ENCODE measurements at regions not wholly inside any gene's neighbourhood (a gene's known extent, or its start where the extent isn't known, plus 50 kb on each side); places are given as distances from the start of the nearest gene placed in this dataset.

DNA sequence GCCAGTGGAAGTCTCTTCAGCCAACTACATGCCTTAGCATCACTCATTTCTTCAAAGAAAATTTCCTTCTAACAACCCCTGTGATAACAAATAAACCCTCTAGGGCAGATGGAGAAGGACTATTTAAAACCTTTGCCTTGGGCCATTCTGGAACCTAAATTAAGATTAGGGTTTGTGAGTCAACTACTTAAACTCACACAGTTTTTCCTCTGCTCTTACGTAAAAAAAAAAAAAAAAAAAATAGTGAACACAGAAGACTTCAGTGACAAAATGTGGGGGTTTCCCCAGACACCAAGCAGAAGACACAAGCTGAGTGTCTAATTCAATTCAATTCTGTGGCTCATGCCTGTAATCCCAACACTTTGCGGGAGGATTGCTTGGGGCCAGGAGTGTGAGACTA lies 65.8 kb upstream of the ERCC6L2 start:
- H3K27ac ChIP-seq (ENCODE audit: low read depth, low read length) = no peak overlapping the region
- no peak overlapping the region for H3K9ac ChIP-seq (ENCODE audit: low read length)
- no peaks in the 10 kb centered on the region for H3K27me3 ChIP-seq (ENCODE audit: control insufficient read depth, insufficient read depth, low read length)
- no peaks in the 10 kb centered on the region for H3K36me3 ChIP-seq (ENCODE audit: control insufficient read depth, insufficient read depth, low read length)
- H3K9me3 ChIP-seq (ENCODE audit: control insufficient read depth, insufficient read depth, low read depth, low read length) = no peaks in the 10 kb centered on the region
- H3K4me1 ChIP-seq (ENCODE audit: control insufficient read depth, insufficient read depth, low read length) = 0 out of 2 replicates have a peak, but pooled peaks cover 4% of the 10 kb centered on the region
- H3K4me3 ChIP-seq (ENCODE audit: low read depth, low read length) = no peak overlapping the region

DNA sequence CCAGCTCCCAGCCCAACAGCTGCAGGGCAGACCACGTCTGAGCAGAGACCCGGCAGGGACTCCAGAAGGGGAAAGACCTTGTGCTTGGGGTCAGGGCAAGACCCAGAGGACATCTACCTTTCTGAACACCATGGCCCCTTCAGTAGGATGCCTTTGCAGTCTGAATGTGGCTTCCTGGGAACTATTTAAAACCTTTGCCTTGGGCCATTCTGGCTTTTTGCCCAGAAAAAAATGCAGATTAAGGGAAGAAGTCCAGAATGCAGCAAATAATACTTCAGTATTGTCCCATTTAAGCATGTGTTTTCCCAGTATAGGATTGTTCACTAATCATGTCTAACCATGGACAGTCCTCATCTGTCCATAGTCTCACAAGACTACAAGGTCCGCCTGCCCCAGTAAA lies 67.5 kb upstream of the ERCC6L2 start:
- 0 out of 2 replicates have a peak, but pooled peaks cover 3% of the 10 kb centered on the region for H3K9me3 ChIP-seq (ENCODE audit: control insufficient read depth, insufficient read depth, low read depth, low read length)
- no peak overlapping the region for H3K4me3 ChIP-seq (ENCODE audit: low read depth, low read length)
- H3K4me1 ChIP-seq (ENCODE audit: control insufficient read depth, insufficient read depth, low read length) = 0 out of 2 replicates have a peak, but pooled peaks cover 4% of the 10 kb centered on the region
- H3K27me3 ChIP-seq (ENCODE audit: control insufficient read depth, insufficient read depth, low read length) = no peaks in the 10 kb centered on the region
- no peaks in the 10 kb centered on the region for H3K36me3 ChIP-seq (ENCODE audit: control insufficient read depth, insufficient read depth, low read length)
- no peak overlapping the region for H3K27ac ChIP-seq (ENCODE audit: low read depth, low read length)
- H3K9ac ChIP-seq (ENCODE audit: low read length) = no peak overlapping the region

DNA sequence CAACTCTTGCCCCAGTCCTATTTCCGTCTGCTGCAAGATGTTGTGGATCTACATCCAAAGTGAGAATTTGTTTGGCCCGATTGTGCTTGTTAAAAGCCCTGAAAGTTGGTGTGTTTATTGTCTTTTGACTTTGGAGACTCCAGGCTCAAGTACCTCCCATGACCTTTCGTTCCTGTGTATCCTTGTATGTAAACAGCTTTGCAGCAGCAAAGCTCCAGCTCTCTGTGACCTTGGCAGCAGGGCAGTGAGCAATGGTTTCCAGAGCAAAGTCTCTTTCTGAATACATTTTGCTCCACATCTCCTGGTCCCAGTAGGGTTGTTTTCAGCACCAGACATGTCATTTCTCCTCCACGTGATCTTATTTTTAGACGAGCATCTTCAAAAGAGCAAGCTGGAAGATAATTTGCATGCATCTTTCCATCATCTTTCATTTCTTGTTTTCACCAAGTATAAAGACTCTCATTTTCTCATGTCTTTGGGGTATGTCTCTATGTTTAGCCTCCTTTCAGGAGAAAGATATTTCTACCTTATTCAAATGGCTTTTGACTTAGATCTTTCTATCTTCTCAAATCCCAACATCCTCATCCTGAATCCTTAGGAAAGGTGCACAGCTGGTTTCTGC lies 68.1 kb upstream of the ERCC6L2 start:
- Histone ChIP-seq H3K9ac (ENCODE audit: low read length) (no peak overlapping the region), H3K36me3 (ENCODE audit: control insufficient read depth, insufficient read depth, low read length) (no peaks in the 10 kb centered on the region), H3K4me3 (ENCODE audit: low read depth, low read length) (no peak overlapping the region), H3K27me3 (ENCODE audit: control insufficient read depth, insufficient read depth, low read length) (no peaks in the 10 kb centered on the region), H3K9me3 (ENCODE audit: control insufficient read depth, insufficient read depth, low read depth, low read length) (0 out of 2 replicates have a peak, but pooled peaks cover 3% of the 10 kb centered on the region), H3K4me1 (ENCODE audit: control insufficient read depth, insufficient read depth, low read length) (0 out of 2 replicates have a peak, but pooled peaks cover 4% of the 10 kb centered on the region), H3K27ac (ENCODE audit: low read depth, low read length) (no peak overlapping the region)

DNA sequence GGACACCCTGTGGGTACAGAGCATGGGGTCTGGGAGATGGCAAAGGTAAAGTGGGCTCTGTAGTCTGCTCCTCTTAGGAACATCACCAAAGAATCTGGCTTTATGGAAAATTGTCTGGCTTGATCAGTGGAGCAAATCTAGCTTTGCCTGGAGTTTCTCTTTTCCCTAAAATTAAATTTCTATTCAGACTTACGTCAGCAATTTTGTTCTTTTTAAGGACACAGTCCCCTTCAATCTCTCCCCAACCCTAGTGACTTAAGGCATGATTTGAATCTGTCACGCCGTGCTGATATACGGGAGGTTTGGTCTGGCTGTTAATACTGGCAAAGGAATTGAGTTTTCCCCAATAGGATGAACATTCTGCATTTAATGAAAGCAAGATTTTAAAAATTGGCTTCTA lies 72.3 kb upstream of the ERCC6L2 start:
- Histone ChIP-seq H3K27me3 (ENCODE audit: control insufficient read depth, insufficient read depth, low read length) (no peaks in the 10 kb centered on the region), H3K9me3 (ENCODE audit: control insufficient read depth, insufficient read depth, low read depth, low read length) (0 out of 2 replicates have a peak, but pooled peaks cover 3% of the 10 kb centered on the region), H3K4me1 (ENCODE audit: control insufficient read depth, insufficient read depth, low read length) (0 out of 2 replicates have a peak, but pooled peaks cover 4% of the 10 kb centered on the region), H3K27ac (ENCODE audit: low read depth, low read length) (no peak overlapping the region), H3K4me3 (ENCODE audit: low read depth, low read length) (no peak overlapping the region), H3K9ac (ENCODE audit: low read length) (no peak overlapping the region), H3K36me3 (ENCODE audit: control insufficient read depth, insufficient read depth, low read length) (no peaks in the 10 kb centered on the region)

DNA sequence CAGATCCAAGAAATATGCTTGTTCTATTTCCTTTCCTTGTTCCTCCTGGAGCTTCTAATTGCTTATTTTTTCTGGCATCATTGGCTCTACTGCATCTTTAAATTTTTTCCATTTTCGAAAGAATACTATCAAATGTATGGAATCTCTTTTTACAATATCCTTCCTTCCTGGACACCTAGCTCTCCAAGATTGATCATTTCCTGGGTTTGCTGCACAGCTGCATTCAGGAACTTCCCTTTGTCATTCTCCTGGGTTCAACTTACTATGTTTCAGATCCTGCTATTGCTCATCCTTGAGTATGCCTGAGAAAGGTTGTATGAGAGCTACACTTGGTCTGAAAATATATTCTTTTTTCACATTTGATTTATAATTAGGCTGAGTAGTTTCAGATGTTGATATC lies 73.7 kb upstream of the ERCC6L2 start:
- Histone ChIP-seq H3K9me3 (ENCODE audit: control insufficient read depth, insufficient read depth, low read depth, low read length) (0 out of 2 replicates have a peak, but pooled peaks cover 3% of the 10 kb centered on the region), H3K36me3 (ENCODE audit: control insufficient read depth, insufficient read depth, low read length) (no peaks in the 10 kb centered on the region), H3K9ac (ENCODE audit: low read length) (no peak overlapping the region), H3K4me3 (ENCODE audit: low read depth, low read length) (no peak overlapping the region), H3K27me3 (ENCODE audit: control insufficient read depth, insufficient read depth, low read length) (no peaks in the 10 kb centered on the region), H3K4me1 (ENCODE audit: control insufficient read depth, insufficient read depth, low read length) (no peaks in the 10 kb centered on the region), H3K27ac (ENCODE audit: low read depth, low read length) (no peak overlapping the region)

DNA sequence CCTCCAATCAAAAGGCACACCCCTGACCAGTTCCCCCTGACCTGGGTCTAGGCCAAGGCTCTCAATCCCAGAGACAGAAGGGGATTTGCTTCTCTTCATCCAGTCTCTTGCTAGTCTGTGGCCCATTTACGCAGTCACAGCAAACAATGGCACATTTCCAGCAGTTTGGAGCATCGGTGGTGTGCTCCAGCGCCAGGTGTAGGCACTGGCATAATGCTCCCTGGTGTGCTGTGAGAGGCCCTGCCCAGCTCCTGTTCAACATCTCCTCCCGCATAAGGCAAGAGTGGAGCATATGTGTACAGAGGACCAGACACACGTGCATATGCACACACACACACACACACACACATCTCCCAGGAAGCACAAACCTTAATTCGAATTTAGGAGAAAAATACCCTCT lies 79.5 kb upstream of the ERCC6L2 start:
- no peaks in the 10 kb centered on the region for H3K27me3 ChIP-seq (ENCODE audit: control insufficient read depth, insufficient read depth, low read length)
- H3K9ac ChIP-seq (ENCODE audit: low read length) = no peak overlapping the region
- no peaks in the 10 kb centered on the region for H3K4me1 ChIP-seq (ENCODE audit: control insufficient read depth, insufficient read depth, low read length)
- no peak overlapping the region for H3K27ac ChIP-seq (ENCODE audit: low read depth, low read length)
- H3K4me3 ChIP-seq (ENCODE audit: low read depth, low read length) = no peak overlapping the region
- H3K9me3 ChIP-seq (ENCODE audit: control insufficient read depth, insufficient read depth, low read depth, low read length) = no peaks in the 10 kb centered on the region
- H3K36me3 ChIP-seq (ENCODE audit: control insufficient read depth, insufficient read depth, low read length) = no peaks in the 10 kb centered on the region

DNA sequence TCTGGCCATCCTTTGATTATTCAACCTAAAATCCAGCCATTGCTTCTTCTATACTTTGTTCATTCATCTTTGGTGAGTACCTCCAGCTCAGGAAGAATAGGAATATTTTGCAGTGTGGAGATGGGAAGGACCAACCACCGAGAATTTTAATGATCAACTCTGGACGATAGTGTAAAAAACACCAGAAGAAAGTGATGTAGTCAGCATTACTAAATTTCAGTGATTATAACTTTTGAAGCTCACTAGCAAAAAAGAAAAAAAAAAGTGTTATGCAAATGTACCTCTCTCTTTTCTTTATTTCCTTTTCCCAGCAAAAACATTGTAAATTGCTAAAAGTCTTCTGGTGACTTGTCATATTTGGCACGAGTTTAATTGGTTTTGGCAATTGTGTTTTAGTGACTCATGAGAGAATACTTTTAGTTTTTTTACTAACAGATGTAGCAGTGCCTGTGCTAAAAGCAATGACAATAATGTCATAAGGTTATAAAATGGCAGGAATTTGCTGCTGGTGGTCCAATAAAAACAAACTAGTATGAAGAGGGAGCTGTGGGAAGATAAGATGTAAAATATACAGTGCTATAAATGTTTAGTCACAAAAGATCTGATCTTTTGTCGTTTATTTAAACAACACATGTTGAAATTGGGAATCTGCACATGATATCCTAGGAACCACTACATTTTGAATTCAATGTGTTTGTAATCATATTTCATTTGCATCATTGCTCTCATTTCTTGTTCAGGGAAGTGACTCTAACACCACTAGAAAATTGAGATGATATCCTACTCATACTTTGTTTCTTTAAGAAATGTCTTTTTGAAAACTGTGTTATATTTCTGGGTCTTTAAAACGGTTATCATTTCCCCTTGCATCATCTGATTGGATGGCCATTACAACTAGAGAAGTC lies 81.3 kb upstream of the ERCC6L2 start:
- Histone ChIP-seq H3K9me3 (ENCODE audit: control insufficient read depth, insufficient read depth, low read depth, low read length) (no peaks in the 10 kb centered on the region), H3K36me3 (ENCODE audit: control insufficient read depth, insufficient read depth, low read length) (no peaks in the 10 kb centered on the region), H3K27me3 (ENCODE audit: control insufficient read depth, insufficient read depth, low read length) (no peaks in the 10 kb centered on the region), H3K27ac (ENCODE audit: low read depth, low read length) (no peak overlapping the region), H3K4me1 (ENCODE audit: control insufficient read depth, insufficient read depth, low read length) (no peaks in the 10 kb centered on the region), H3K4me3 (ENCODE audit: low read depth, low read length) (no peak overlapping the region), H3K9ac (ENCODE audit: low read length) (no peak overlapping the region)

DNA sequence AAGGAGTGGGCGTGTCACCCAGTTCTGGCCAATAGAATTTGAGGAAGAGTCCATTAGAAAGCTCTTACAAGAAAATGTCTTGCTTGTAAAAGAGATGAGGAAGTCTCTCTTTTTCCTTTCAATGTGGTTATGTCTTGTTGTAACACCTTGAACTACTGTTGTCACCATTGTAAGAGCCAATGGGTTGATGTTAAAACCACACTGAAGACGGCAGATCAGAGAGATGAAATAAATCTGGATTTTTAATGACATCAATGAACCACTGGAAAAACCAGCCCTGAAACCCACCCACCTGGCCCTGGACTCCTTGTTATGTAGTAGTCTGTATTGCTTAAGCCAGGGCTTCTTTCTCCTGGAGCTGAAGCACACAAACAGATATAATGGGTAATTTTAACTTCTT lies 83.8 kb upstream of the ERCC6L2 start:
- Histone ChIP-seq H3K27me3 (ENCODE audit: control insufficient read depth, insufficient read depth, low read length) (no peaks in the 10 kb centered on the region), H3K9ac (ENCODE audit: low read length) (no peak overlapping the region), H3K9me3 (ENCODE audit: control insufficient read depth, insufficient read depth, low read depth, low read length) (no peaks in the 10 kb centered on the region), H3K36me3 (ENCODE audit: control insufficient read depth, insufficient read depth, low read length) (no peaks in the 10 kb centered on the region), H3K4me3 (ENCODE audit: low read depth, low read length) (no peak overlapping the region), H3K27ac (ENCODE audit: low read depth, low read length) (no peak overlapping the region), H3K4me1 (ENCODE audit: control insufficient read depth, insufficient read depth, low read length) (no peaks in the 10 kb centered on the region)

DNA sequence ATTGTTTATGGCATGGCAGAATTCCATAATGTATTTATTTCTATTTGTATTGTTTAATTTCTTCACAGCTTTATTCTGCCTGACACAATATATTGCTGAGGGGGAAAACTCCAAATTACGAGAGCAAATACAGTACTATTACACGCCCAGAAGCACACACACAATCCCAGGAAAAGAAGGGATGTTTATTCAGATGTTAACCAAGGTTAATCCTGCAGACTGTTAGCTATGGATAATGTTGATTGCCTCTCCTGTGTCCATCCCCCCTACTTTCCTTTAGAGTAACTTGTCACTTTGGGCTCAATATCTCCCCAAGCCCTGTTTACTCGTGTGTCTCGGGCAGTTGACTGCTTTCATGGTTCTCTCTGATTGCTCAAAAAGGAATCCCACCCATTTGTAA lies 84.2 kb upstream of the ERCC6L2 start:
- H3K27ac ChIP-seq (ENCODE audit: low read depth, low read length) = no peak overlapping the region
- no peaks in the 10 kb centered on the region for H3K9me3 ChIP-seq (ENCODE audit: control insufficient read depth, insufficient read depth, low read depth, low read length)
- H3K36me3 ChIP-seq (ENCODE audit: control insufficient read depth, insufficient read depth, low read length) = no peaks in the 10 kb centered on the region
- H3K9ac ChIP-seq (ENCODE audit: low read length) = no peak overlapping the region
- 0 out of 2 replicates have a peak, but pooled peaks cover 2% of the 10 kb centered on the region for H3K4me1 ChIP-seq (ENCODE audit: control insufficient read depth, insufficient read depth, low read length)
- H3K27me3 ChIP-seq (ENCODE audit: control insufficient read depth, insufficient read depth, low read length) = no peaks in the 10 kb centered on the region
- no peak overlapping the region for H3K4me3 ChIP-seq (ENCODE audit: low read depth, low read length)

DNA sequence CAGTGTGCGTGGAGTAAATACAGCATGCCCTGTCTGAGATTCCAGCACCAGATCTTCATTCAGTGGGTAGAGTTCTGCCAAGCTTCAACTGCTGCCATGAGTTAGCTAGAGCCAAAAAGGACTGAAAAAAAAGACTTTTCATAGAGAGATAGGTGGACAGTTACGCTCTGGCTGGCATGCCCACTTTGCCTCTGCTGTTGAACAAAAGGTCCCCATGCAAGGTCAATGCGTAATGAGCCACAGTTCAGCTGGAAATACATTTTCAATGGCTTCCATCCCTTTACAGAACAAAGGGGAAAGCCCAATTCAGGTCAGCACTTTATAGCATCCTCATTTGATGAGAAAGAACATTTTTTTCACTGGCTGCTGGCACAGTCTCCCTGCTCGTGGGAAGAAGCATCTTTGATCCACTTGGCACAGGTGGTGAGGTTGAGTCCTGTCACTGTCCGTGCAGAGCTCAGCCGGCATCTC lies 86.9 kb upstream of the ERCC6L2 start:
- no peak overlapping the region for H3K4me3 ChIP-seq (ENCODE audit: low read depth, low read length)
- H3K9ac ChIP-seq (ENCODE audit: low read length) = no peak overlapping the region
- H3K36me3 ChIP-seq (ENCODE audit: control insufficient read depth, insufficient read depth, low read length) = no peaks in the 10 kb centered on the region
- no peaks in the 10 kb centered on the region for H3K9me3 ChIP-seq (ENCODE audit: control insufficient read depth, insufficient read depth, low read depth, low read length)
- no peak overlapping the region for H3K27ac ChIP-seq (ENCODE audit: low read depth, low read length)
- no peaks in the 10 kb centered on the region for H3K27me3 ChIP-seq (ENCODE audit: control insufficient read depth, insufficient read depth, low read length)
- peaks cover 17% of the 10 kb centered on the region for H3K4me1 ChIP-seq (ENCODE audit: control insufficient read depth, insufficient read depth, low read length)

DNA sequence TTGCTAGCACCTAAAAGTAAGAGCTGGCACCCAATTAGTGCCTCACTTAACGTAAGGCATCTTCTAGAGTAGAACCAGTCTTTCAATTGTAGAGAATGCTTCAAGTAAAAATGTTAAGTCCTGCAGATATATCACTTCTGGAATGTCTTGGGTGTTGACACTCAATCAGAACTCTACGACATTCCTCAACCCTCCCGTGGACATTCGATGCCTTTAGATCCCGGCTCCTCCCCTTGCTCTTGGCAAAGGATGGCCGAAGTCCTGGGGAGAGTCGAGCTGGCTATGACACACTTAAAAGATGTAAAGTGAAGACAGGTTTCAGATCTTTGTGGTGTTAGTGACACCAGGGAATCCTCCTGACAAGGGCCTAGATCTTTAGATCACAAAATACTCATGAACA lies 87.5 kb upstream of the ERCC6L2 start:
- Histone ChIP-seq H3K4me3 (ENCODE audit: low read depth, low read length) (no peak overlapping the region), H3K36me3 (ENCODE audit: control insufficient read depth, insufficient read depth, low read length) (no peaks in the 10 kb centered on the region), H3K4me1 (ENCODE audit: control insufficient read depth, insufficient read depth, low read length) (peaks cover 19% of the 10 kb centered on the region), H3K27me3 (ENCODE audit: control insufficient read depth, insufficient read depth, low read length) (no peaks in the 10 kb centered on the region), H3K27ac (ENCODE audit: low read depth, low read length) (no peak overlapping the region), H3K9ac (ENCODE audit: low read length) (no peak overlapping the region), H3K9me3 (ENCODE audit: control insufficient read depth, insufficient read depth, low read depth, low read length) (no peaks in the 10 kb centered on the region)
